GM13977 (cell line): ENCODE measurements at regions not wholly inside any gene's neighbourhood (a gene's known extent, or its start where the extent isn't known, plus 50 kb on each side); places are given as distances from the start of the nearest gene placed in this dataset.
"Not testable (repeated sequence)": the region's sequence is repeated elsewhere in the genome, so short reads cannot be mapped to it uniquely, and the experiment has no call there.

ENCODE experiments used
- DNase-seq: peaks from one replicate; pipeline ENCODE4 v3.0.0; 2012; ENCODE audit warnings: low spot score
- in situ Hi-C: fragments of 300-500 bp; cut with MboI; formaldehyde crosslinking; loops from one replicate; pipeline ENCODE4 v1.12.0; 2022; ENCODE audit warnings: low sequenced_read_pairs, low pct_unique_long_range_greater_than_20kb, mixed read lengths, inconsistent platforms; ENCODE audit not compliant: unreplicated experiment
- TF ChIP-seq, protein P1 (sequence below): IDR thresholded peaks from 2 replicates; pipeline ENCODE4 v1.5.1; 2012; ENCODE audit warnings: mild to moderate bottlenecking, control low read depth; ENCODE audit not compliant: insufficient read depth; ENCODE audit errors: extremely low read depth, missing control alignments

DNA sequence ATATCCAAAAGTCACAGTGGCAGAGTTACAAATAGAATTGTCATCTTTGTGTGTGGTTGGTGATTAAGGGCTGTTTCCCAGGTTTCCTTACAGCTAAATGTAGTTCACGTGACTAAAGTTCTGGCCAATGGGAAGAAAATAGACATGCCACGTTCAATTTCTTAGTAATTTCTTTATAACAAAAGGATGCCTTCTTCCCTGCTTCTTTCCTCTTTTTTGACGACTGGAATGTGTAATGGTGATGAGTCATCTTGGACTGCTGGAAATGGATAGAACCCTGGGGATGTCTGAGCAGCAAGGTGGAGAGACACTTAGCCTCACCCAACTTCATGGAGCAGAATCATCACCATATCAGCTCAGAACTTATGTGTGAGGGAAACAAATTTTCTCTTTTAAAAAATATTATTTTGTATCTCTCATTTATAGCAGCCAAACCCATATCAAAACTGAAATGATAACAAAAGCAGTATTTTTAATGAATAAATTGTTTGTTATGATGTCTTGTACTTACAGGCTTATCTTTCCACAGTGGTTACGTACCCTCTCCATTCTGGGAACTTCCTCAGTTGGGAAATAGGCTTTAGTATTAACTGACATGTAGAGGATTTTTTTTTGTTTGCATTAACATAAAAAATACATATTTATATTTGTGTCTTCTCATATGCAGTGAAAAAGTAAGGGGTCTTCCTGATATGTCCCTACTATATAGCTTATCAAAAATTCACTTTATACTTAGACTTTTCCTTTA, 91.1 kb upstream of the CDH2 start:
- DNase-seq = no peak
- in situ Hi-C loops = no loop called here

DNA sequence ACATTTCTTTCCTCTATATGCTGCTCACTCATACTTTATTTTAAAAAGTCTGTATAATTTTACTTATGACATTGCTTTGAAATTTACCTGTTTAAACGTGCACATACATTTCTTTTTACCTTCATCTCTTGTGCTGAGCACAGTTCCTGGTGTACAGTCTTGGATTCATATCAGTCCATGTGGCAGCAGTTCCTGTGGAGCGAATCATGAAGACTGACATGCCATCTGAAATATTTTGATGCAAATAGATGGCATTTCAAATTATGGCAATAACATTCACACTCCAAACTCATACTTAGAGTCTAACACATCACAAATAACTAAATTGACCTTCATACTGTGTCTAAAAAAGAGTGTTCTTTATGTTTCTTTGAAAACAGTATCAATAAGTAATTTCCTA, 90.3 kb upstream of the CDH2 start:
- TF ChIP-seq, protein P1, sequence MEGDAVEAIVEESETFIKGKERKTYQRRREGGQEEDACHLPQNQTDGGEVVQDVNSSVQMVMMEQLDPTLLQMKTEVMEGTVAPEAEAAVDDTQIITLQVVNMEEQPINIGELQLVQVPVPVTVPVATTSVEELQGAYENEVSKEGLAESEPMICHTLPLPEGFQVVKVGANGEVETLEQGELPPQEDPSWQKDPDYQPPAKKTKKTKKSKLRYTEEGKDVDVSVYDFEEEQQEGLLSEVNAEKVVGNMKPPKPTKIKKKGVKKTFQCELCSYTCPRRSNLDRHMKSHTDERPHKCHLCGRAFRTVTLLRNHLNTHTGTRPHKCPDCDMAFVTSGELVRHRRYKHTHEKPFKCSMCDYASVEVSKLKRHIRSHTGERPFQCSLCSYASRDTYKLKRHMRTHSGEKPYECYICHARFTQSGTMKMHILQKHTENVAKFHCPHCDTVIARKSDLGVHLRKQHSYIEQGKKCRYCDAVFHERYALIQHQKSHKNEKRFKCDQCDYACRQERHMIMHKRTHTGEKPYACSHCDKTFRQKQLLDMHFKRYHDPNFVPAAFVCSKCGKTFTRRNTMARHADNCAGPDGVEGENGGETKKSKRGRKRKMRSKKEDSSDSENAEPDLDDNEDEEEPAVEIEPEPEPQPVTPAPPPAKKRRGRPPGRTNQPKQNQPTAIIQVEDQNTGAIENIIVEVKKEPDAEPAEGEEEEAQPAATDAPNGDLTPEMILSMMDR = no peak
- in situ Hi-C loops = no loop called here
- no peak for DNase-seq

More for the DNA sequence above, 91.1 kb upstream of the CDH2 start:
- TF ChIP-seq, protein P1 = no peak

DNA sequence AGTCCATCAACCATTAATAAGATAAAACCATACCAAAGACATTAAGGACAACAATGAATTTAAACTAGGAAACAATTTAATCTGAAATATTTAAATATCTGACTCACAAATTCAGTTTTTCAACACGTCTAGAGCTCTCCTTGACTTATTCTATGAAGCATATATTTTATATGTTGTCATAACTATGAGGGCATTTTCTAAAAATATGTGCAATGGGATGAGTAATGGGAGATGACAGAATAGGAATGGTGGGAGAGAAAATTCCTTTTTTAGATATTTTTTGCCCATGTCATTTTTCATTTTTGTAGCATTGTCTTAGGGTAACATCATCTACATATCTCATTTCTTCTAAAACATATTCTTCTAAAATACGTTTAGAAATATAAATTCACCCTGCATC, 79.2 kb upstream of the CDH2 start:
- in situ Hi-C loops = no loop called here
- no peak for DNase-seq
- TF ChIP-seq, protein P1 = no peak

DNA sequence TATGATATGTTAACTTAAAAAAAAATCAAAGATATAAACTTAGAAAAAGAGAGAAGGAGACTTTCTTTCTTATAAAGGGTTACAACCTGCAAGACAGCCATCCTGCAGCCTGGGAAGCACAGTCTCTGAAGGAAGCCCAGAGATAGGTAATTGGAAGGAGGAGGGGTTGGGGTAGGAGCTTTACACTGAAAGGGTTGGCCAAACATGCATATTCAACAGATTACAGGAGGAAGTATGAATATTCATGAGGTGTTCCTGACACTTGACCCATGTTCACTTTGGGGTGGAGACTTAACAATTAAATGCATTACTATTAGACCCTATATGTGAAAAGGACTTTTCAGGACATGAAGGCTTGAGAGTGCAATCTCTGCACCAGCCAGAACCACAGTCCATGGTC, 71.7 kb upstream of the CDH2 start:
- no peak for DNase-seq
- in situ Hi-C loops = no loop called here
- TF ChIP-seq, protein P1 = no peak

DNA sequence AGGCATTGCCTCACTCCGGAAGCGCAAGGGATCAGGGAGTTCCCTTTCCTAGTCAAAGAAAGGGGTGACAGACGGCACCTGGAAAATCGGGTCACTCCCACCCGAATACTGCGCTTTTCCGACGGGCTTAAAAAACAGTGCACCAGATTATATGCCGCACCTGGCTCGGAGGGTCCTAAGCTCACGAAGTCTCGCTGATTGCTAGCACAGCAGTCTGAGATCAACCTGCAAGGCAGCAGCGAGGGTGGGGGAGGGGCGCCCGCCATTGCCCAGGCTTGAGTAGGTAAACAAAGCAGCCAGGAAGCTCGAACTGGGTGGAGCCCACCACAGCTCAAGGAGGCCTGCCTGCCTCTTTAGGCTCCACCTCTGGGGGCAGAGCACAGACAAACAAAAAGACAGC, 63.7 kb upstream of the CDH2 start:
- DNase-seq, in situ Hi-C loops: not testable (repeated sequence)

DNA sequence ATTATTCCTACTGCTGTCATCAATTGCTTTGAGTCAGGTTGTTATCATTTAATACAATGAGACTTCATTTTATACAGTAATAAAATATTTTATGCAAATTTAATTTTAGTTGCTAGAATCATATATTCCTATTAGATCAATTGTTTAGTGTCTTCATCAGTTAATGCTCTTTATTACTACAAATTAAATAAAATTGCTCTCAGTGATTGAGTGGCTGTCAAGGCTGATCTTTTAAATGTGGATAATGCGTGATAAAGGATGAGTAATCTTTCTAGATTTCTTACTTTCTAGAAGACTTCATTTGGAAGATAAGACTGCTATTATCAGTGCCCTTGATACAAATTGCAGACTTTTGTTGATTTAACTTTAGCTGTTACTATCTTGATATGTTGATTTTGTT, 59.6 kb upstream of the CDH2 start:
- no peak for DNase-seq
- in situ Hi-C loops = no loop called here
- TF ChIP-seq, protein P1 = no peak
